Activated naive CD4-positive, alpha-beta T cell treated with anti-CD3 and anti-CD28 coated beads, Interleukin-2, amount 50 U/mL, for 24 hours (primary cell): ENCODE measurements at regions not wholly inside any gene's neighbourhood (a gene's known extent, or its start where the extent isn't known, plus 50 kb on each side); places are given as distances from the start of the nearest gene placed in this dataset.
"Not testable (repeated sequence)": the region's sequence is repeated elsewhere in the genome, so short reads cannot be mapped to it uniquely, and the experiment has no call there.

Source experiments
- H3K27ac Mint-ChIP-seq: one replicate; pipeline ENCODE4 v1.8.0; 2021; ENCODE audit warnings: mild to moderate bottlenecking, mixed read lengths
- H3K27me3 Mint-ChIP-seq: one replicate; pipeline ENCODE4 v1.8.0; 2021; ENCODE audit warnings: mixed read lengths
- H3K36me3 Mint-ChIP-seq: one replicate; pipeline ENCODE4 v1.8.0; 2021; ENCODE audit warnings: mixed read lengths
- H3K4me1 Mint-ChIP-seq: one replicate; pipeline ENCODE4 v1.8.0; 2021; ENCODE audit warnings: mixed read lengths
- H3K4me3 Mint-ChIP-seq: one replicate; pipeline ENCODE4 v1.8.0; 2021; ENCODE audit warnings: mild to moderate bottlenecking, mixed read lengths
- H3K9me3 Mint-ChIP-seq: one replicate; pipeline ENCODE4 v1.8.0; 2021; ENCODE audit warnings: mixed read lengths

GRCh38 chr10:131818510-131819234 is 82.1 kb upstream of the PPP2R2D start:
- H3K4me3 Mint-ChIP-seq: no peak overlapping the region
- H3K27ac Mint-ChIP-seq: no peak overlapping the region
- H3K36me3 Mint-ChIP-seq: no peaks in the 10 kb centered on the region
- H3K27me3 Mint-ChIP-seq: peaks cover 4% of the 10 kb centered on the region
- H3K9me3 Mint-ChIP-seq: no peaks in the 10 kb centered on the region
- H3K4me1 Mint-ChIP-seq: no peaks in the 10 kb centered on the region

- Mint-ChIP-seq H3K9me3 (no peaks in the 10 kb centered on the region), H3K27me3 (peaks cover 3% of the 10 kb centered on the region), H3K27ac (no peak overlapping the region), H3K36me3 (no peaks in the 10 kb centered on the region), H3K4me1 (no peaks in the 10 kb centered on the region), H3K4me3 (no peak overlapping the region)
These were observed 81.4 kb upstream of the PPP2R2D start for GRCh38 chr10:131819241-131820072.

GRCh38 chr10:131820626-131821025 is 80.2 kb upstream of the PPP2R2D start:
- Mint-ChIP-seq H3K27ac (no peak overlapping the region), H3K9me3 (no peaks in the 10 kb centered on the region), H3K36me3 (no peaks in the 10 kb centered on the region), H3K4me3 (no peak overlapping the region), H3K27me3 (peaks cover 4% of the 10 kb centered on the region), H3K4me1 (no peaks in the 10 kb centered on the region)

GRCh38 chr10:131821378-131822012 is 79.3 kb upstream of the PPP2R2D start:
- Mint-ChIP-seq H3K27ac (no peak overlapping the region), H3K9me3 (no peaks in the 10 kb centered on the region), H3K4me1 (no peaks in the 10 kb centered on the region), H3K4me3 (no peak overlapping the region), H3K27me3 (peaks cover 4% of the 10 kb centered on the region), H3K36me3 (no peaks in the 10 kb centered on the region)

- H3K27me3 Mint-ChIP-seq: peaks cover 4% of the 10 kb centered on the region
These were observed 78.7 kb upstream of the PPP2R2D start for GRCh38 chr10:131822013-131822691.

GRCh38 chr10:131822692-131823245 is 78.0 kb upstream of the PPP2R2D start:
- Mint-ChIP-seq H3K36me3 (no peaks in the 10 kb centered on the region), H3K27ac (no peak overlapping the region), H3K4me3 (no peak overlapping the region), H3K4me1 (no peaks in the 10 kb centered on the region), H3K27me3 (peaks cover 4% of the 10 kb centered on the region), H3K9me3 (no peaks in the 10 kb centered on the region)

More at GRCh38 chr10:131822013-131822691, 78.7 kb upstream of the PPP2R2D start:
- Mint-ChIP-seq H3K9me3 (no peaks in the 10 kb centered on the region), H3K4me1 (no peaks in the 10 kb centered on the region), H3K36me3 (no peaks in the 10 kb centered on the region), H3K4me3 (no peak overlapping the region), H3K27ac (no peak overlapping the region)

- H3K27ac Mint-ChIP-seq, H3K27me3 Mint-ChIP-seq, H3K36me3 Mint-ChIP-seq, H3K4me1 Mint-ChIP-seq, H3K9me3 Mint-ChIP-seq, H3K4me3 Mint-ChIP-seq: not testable (repeated sequence)
These were observed 77.2 kb upstream of the PPP2R2D start for GRCh38 chr10:131823601-131824099.

- Mint-ChIP-seq H3K4me3 (no peak overlapping the region), H3K4me1 (no peaks in the 10 kb centered on the region), H3K27ac (no peak overlapping the region), H3K9me3 (no peaks in the 10 kb centered on the region), H3K27me3 (peaks cover 2% of the 10 kb centered on the region), H3K36me3 (no peaks in the 10 kb centered on the region)
These were observed 76.2 kb upstream of the PPP2R2D start for GRCh38 chr10:131824371-131825149.

GRCh38 chr10:131825150-131825848 is 75.5 kb upstream of the PPP2R2D start:
- H3K4me3 Mint-ChIP-seq: no peak overlapping the region
- H3K27me3 Mint-ChIP-seq: peaks cover 2% of the 10 kb centered on the region
- H3K9me3 Mint-ChIP-seq: no peaks in the 10 kb centered on the region
- no peak overlapping the region for H3K27ac Mint-ChIP-seq
- H3K36me3 Mint-ChIP-seq: no peaks in the 10 kb centered on the region
- H3K4me1 Mint-ChIP-seq: no peaks in the 10 kb centered on the region

- Mint-ChIP-seq H3K4me1 (no peaks in the 10 kb centered on the region), H3K27ac (no peak overlapping the region), H3K4me3 (no peak overlapping the region), H3K27me3 (peaks cover 2% of the 10 kb centered on the region), H3K9me3 (no peaks in the 10 kb centered on the region), H3K36me3 (no peaks in the 10 kb centered on the region)
These were observed 74.7 kb upstream of the PPP2R2D start for GRCh38 chr10:131825960-131826650.

GRCh38 chr10:131829156-131829930 is 71.5 kb upstream of the PPP2R2D start:
- no peaks in the 10 kb centered on the region for H3K36me3 Mint-ChIP-seq
- H3K4me1 Mint-ChIP-seq: no peaks in the 10 kb centered on the region
- H3K27me3 Mint-ChIP-seq: peaks cover 4% of the 10 kb centered on the region
- H3K9me3 Mint-ChIP-seq: no peaks in the 10 kb centered on the region
- no peak overlapping the region for H3K27ac Mint-ChIP-seq
- no peak overlapping the region for H3K4me3 Mint-ChIP-seq

- no peaks in the 10 kb centered on the region for H3K36me3 Mint-ChIP-seq
- no peak overlapping the region for H3K4me3 Mint-ChIP-seq
- H3K27me3 Mint-ChIP-seq: peaks cover 3% of the 10 kb centered on the region
- H3K27ac Mint-ChIP-seq: no peak overlapping the region
- no peaks in the 10 kb centered on the region for H3K4me1 Mint-ChIP-seq
- no peaks in the 10 kb centered on the region for H3K9me3 Mint-ChIP-seq
These were observed 70.2 kb upstream of the PPP2R2D start for GRCh38 chr10:131830446-131831130.

GRCh38 chr10:131831561-131831960 is 69.2 kb upstream of the PPP2R2D start:
- no peaks in the 10 kb centered on the region for H3K36me3 Mint-ChIP-seq
- no peak overlapping the region for H3K27ac Mint-ChIP-seq
- H3K4me1 Mint-ChIP-seq: no peaks in the 10 kb centered on the region
- no peaks in the 10 kb centered on the region for H3K9me3 Mint-ChIP-seq
- H3K27me3 Mint-ChIP-seq: peaks cover 3% of the 10 kb centered on the region
- H3K4me3 Mint-ChIP-seq: no peak overlapping the region
